ENCODE measurements at regions not wholly inside any gene's neighbourhood (a gene's known extent, or its start where the extent isn't known, plus 50 kb on each side); places are given as distances from the start of the nearest gene placed in this dataset.

DNA sequence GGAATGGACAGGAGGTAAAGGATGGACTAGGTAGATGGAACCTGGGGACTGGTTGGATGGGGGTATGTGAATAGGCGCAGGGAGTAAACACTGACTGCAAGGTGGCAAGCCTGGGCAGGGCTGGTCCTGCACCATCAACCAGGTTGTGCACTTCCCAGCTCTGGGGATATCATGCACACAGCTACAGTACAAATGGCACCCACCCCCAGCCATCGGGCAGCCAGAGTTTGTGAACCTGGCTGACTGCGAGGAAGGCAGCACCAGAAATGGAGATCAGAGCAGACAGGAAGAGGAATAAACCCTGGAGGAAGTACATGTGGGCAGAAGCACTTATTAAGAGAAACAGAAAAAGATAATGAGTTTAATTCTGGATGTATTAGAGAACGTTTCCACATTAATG, 229.1 kb downstream of the ESM1 start:
- TF ChIP-seq, protein P1, sequence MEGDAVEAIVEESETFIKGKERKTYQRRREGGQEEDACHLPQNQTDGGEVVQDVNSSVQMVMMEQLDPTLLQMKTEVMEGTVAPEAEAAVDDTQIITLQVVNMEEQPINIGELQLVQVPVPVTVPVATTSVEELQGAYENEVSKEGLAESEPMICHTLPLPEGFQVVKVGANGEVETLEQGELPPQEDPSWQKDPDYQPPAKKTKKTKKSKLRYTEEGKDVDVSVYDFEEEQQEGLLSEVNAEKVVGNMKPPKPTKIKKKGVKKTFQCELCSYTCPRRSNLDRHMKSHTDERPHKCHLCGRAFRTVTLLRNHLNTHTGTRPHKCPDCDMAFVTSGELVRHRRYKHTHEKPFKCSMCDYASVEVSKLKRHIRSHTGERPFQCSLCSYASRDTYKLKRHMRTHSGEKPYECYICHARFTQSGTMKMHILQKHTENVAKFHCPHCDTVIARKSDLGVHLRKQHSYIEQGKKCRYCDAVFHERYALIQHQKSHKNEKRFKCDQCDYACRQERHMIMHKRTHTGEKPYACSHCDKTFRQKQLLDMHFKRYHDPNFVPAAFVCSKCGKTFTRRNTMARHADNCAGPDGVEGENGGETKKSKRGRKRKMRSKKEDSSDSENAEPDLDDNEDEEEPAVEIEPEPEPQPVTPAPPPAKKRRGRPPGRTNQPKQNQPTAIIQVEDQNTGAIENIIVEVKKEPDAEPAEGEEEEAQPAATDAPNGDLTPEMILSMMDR (IDR thresholded peaks at IDR 0.05), result no peak
- no peak for TF ChIP-seq POLR2A (IDR thresholded peaks at IDR 0.05)

Measured in right lobe of liver (tissue), 4 donors.